ENCODE measurements at regions not wholly inside any gene's neighbourhood (a gene's known extent, or its start where the extent isn't known, plus 50 kb on each side); places are given as distances from the start of the nearest gene placed in this dataset.

- Histone ChIP-seq H3K36me3 (ENCODE audit: control insufficient read depth in 2 of 2, extremely low read depth in 1 of 2, insufficient read depth in 2 of 2, low read length in 2 of 2) (no peaks in the 10 kb centered on the region), H4K20me1 (replicated peaks; ENCODE audit: control insufficient read depth, extremely low read depth, insufficient read depth, low read length) (no peaks in the 10 kb centered on the region), H3K27me3 (ENCODE audit: control insufficient read depth in 2 of 2, insufficient read depth in 2 of 2, low read length in 2 of 2) (no peaks in the 10 kb centered on the region), H3K4me3 (replicated peaks in 1 of 3; ENCODE audit: insufficient read depth in 1 of 3, low read depth in 1 of 3, low read length in 3 of 3) (no peak overlapping the region), H3K9ac (replicated peaks; ENCODE audit: extremely low read depth, insufficient read depth, low read length) (no peak overlapping the region), H3K4me2 (ENCODE audit: insufficient read depth, low read length) (no peak overlapping the region), H3K27ac (ENCODE audit: insufficient read depth, low read depth, low read length) (no peak overlapping the region), H3K9me3 (replicated peaks; ENCODE audit: control insufficient read depth, insufficient read depth, low read length) (no peaks in the 10 kb centered on the region), H3K9me1 (replicated peaks; ENCODE audit: control insufficient read depth, extremely low read depth, insufficient read depth, low read length) (no peaks in the 10 kb centered on the region), H3K79me2 (ENCODE audit: control insufficient read depth, insufficient read depth, low read length) (no peaks in the 10 kb centered on the region), H3K4me1 (ENCODE audit: control insufficient read depth, extremely low read depth, insufficient read depth, low read length) (no peaks in the 10 kb centered on the region), H2AFZ (ENCODE audit: low read depth, low read length) (no peak overlapping the region)
- intact Hi-C loops (cut with micrococcal nuclease) (no loop called here), dilution Hi-C loops (cut with MboI; ENCODE audit: extremely low pct_ligation_motif_present, low sequenced_read_pairs) (no loop called here)
- no peak for DNase-seq (ENCODE audit: low read depth, low spot score)
- no TSS peak for BruUV-seq (replicated peaks)
- FAIRE-seq = no peak
- TF ChIP-seq FOS (IDR thresholded peaks at IDR 0.05; ENCODE audit: borderline replicate concordance, insufficient read depth, low read length) (no peak), CTCF (IDR thresholded peaks at IDR 0.05; ENCODE audit: extremely low read depth in 1 of 2, insufficient read depth in 1 of 2, low read depth in 1 of 2, low read length in 2 of 2) (no peak)
- CTCF ChIA-PET = no interaction called here
- POLR2A ChIA-PET = no interaction called here
These were observed 202.7 kb downstream of the CGGBP1 start for GRCh38 chr3:87856126-87856525.

GRCh38 chr3:87855616-87856015 lies 203.2 kb downstream of the CGGBP1 start:
- Histone ChIP-seq H3K27me3 (ENCODE audit: control insufficient read depth in 2 of 2, insufficient read depth in 2 of 2, low read length in 2 of 2) (no peaks in the 10 kb centered on the region), H3K79me2 (ENCODE audit: control insufficient read depth, insufficient read depth, low read length) (no peaks in the 10 kb centered on the region), H3K4me1 (ENCODE audit: control insufficient read depth, extremely low read depth, insufficient read depth, low read length) (no peaks in the 10 kb centered on the region), H2AFZ (ENCODE audit: low read depth, low read length) (peak overlapping the region; percentile 57), H3K4me3 (replicated peaks in 1 of 3; ENCODE audit: insufficient read depth in 1 of 3, low read depth in 1 of 3, low read length in 3 of 3) (no peak overlapping the region), H3K9ac (replicated peaks; ENCODE audit: extremely low read depth, insufficient read depth, low read length) (no peak overlapping the region), H3K4me2 (ENCODE audit: insufficient read depth, low read length) (no peak overlapping the region), H3K9me3 (replicated peaks; ENCODE audit: control insufficient read depth, insufficient read depth, low read length) (no peaks in the 10 kb centered on the region), H3K27ac (ENCODE audit: insufficient read depth, low read depth, low read length) (no peak overlapping the region), H4K20me1 (replicated peaks; ENCODE audit: control insufficient read depth, extremely low read depth, insufficient read depth, low read length) (no peaks in the 10 kb centered on the region), H3K9me1 (replicated peaks; ENCODE audit: control insufficient read depth, extremely low read depth, insufficient read depth, low read length) (no peaks in the 10 kb centered on the region), H3K36me3 (ENCODE audit: control insufficient read depth in 2 of 2, extremely low read depth in 1 of 2, insufficient read depth in 2 of 2, low read length in 2 of 2) (no peaks in the 10 kb centered on the region)
- dilution Hi-C loops (cut with MboI; ENCODE audit: extremely low pct_ligation_motif_present, low sequenced_read_pairs) (no loop called here), intact Hi-C loops (cut with micrococcal nuclease) (no loop called here)
- TF ChIP-seq JUN (IDR thresholded peaks at IDR 0.05; ENCODE audit: borderline replicate concordance, insufficient read depth, insufficient read length, low read depth) = peak; percentile 5
- no peak for TF ChIP-seq CTCF (IDR thresholded peaks at IDR 0.05; ENCODE audit: extremely low read depth in 1 of 2, insufficient read depth in 1 of 2, low read depth in 1 of 2, low read length in 2 of 2)
- no peak for TF ChIP-seq MAX (IDR thresholded peaks at IDR 0.05; ENCODE audit: insufficient read depth, insufficient read length)
- TF ChIP-seq FOS (IDR thresholded peaks at IDR 0.05; ENCODE audit: borderline replicate concordance, insufficient read depth, low read length) = peak; percentile 9
- TF ChIP-seq EZH2 (IDR thresholded peaks at IDR 0.05; ENCODE audit: borderline replicate concordance, low read depth, low read length, severe bottlenecking) = no peak
- no peak for TF ChIP-seq POLR2AphosphoS5 (IDR thresholded peaks at IDR 0.05; ENCODE audit: insufficient read depth, low read depth, low read length)
- TF ChIP-seq GATA2 (IDR thresholded peaks at IDR 0.05; ENCODE audit: insufficient read depth, insufficient read length, low read depth, low read length) = peak; percentile 78
- TF ChIP-seq POLR2A (IDR thresholded peaks at IDR 0.05; ENCODE audit: low read depth, low read length) = no peak
- TF ChIP-seq MYC (IDR thresholded peaks at IDR 0.05; ENCODE audit: low read depth, low read length) = no peak
- no TSS peak for BruUV-seq (replicated peaks)
- FAIRE-seq = no peak
- CTCF ChIA-PET = no interaction called here
- peak; percentile 39 for DNase-seq (ENCODE audit: low read depth, low spot score)
- POLR2A ChIA-PET = no interaction called here
